GM10266 (cell line): ENCODE measurements at regions not wholly inside any gene's neighbourhood (a gene's known extent, or its start where the extent isn't known, plus 50 kb on each side); places are given as distances from the start of the nearest gene placed in this dataset.
"Not testable (repeated sequence)": the region's sequence is repeated elsewhere in the genome, so short reads cannot be mapped to it uniquely, and the experiment has no call there.

ENCODE experiments used
- DNase-seq: peaks from one replicate; pipeline ENCODE4 v3.0.0; 2012; ENCODE audit errors: extremely low spot score
- CTCF ChIP-seq: IDR thresholded peaks from 2 replicates; pipeline ENCODE4 v1.5.1; 2012; ENCODE audit warnings: mild to moderate bottlenecking, low read depth; ENCODE audit not compliant: control insufficient read depth, insufficient read depth; ENCODE audit errors: missing control alignments

GRCh38 chr22:17303441-17303839 lies 65.8 kb upstream of the CECR2 start:
- TF ChIP-seq CTCF, result no peak
- DNase-seq, result no peak

GRCh38 chr22:17302616-17303015 lies 66.6 kb upstream of the CECR2 start:
- DNase-seq, result no peak
- no peak for TF ChIP-seq CTCF

- no peak for DNase-seq
- no peak for TF ChIP-seq CTCF
These were observed 68.3 kb upstream of the CECR2 start for GRCh38 chr22:17300926-17301325.

- DNase-seq, result not testable (repeated sequence)
These were observed 70.3 kb upstream of the CECR2 start for GRCh38 chr22:17298805-17299502.

- DNase-seq, result no peak
- TF ChIP-seq CTCF, result no peak
These were observed 66.4 kb upstream of the ADA2 start for GRCh38 chr22:17285656-17286055.

- DNase-seq, result no peak
These were observed 65.7 kb upstream of the ADA2 start for GRCh38 chr22:17284888-17285287.

GRCh38 chr22:17284466-17284865 lies 65.2 kb upstream of the ADA2 start:
- no peak for DNase-seq
- TF ChIP-seq CTCF, result no peak

More at GRCh38 chr22:17284888-17285287, 65.7 kb upstream of the ADA2 start:
- TF ChIP-seq CTCF, result no peak

GRCh38 chr22:17283865-17284264 lies 64.6 kb upstream of the ADA2 start:
- not testable (repeated sequence) for DNase-seq
